CD4-positive, alpha-beta T cell treated with Interferon alpha-2 for 1 hour (primary cell): ENCODE measurements at regions not wholly inside any gene's neighbourhood (a gene's known extent, or its start where the extent isn't known, plus 50 kb on each side); places are given as distances from the start of the nearest gene placed in this dataset.
"Not testable (repeated sequence)": the region's sequence is repeated elsewhere in the genome, so short reads cannot be mapped to it uniquely, and the experiment has no call there.

ENCODE experiments used
- DNase-seq, 2 donors: peaks; one replicate each; pipeline ENCODE4 v3.0.0-alpha.2; 2020 to 2022

DNA sequence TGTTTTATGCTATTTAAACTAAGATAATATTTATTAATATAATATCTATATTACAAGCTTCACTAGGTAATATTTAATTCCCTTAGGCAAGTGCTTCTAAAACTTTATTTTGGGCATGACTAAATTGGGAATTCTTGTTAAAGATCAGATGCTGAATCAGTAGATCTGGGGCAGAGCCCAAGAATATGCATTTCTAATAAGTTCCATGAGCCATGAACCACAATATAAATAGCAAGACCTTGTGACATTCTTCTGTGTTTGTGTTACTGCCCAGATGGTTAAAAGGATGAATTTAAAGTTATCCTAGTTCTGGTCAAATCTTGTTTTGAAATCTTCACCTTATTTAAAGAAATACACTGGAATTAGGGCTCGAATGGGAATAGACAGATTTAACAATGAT, 258.4 kb upstream of the CACNA2D1 start:
- no peak for DNase-seq

DNA sequence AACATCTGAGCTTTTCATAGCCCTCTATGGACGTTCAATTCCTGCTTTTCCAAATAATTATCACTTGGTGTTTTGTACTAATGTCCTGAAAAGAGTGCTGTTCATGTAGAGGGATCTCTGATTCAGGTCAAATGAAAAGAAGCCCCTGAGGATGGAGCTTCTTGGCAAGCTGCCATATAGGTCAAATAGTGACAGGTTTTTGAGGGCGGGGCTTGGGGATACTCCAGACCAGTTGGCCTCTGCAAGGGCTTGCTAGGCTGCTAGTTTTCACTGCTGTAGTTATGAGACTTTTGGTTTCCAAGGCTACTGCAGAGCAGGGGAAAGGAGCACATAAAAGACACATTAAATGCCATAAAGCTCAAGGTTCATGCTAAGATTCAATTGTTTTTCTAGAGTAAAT, 257.2 kb upstream of the CACNA2D1 start:
- no peak for DNase-seq

DNA sequence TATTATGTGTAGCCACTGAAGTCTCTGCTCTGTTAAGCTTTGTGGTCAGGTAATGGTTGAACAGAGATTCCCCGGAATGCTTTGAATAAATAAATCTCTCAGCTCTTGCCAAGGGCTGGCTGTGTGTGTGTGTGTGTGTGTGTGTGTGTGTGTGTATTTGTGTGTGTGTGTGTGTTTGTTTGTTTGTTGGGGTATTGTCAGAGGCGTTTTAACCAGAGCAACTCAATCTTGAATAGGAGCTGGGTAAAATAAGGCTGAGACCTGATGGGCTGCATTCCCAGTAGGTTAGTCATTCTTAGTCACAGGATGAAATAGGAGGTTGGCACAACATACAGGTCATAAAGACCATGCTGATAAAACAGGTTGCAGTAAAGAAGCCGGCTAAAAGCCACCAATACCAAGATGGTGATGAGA, 256.2 kb upstream of the CACNA2D1 start:
- no peak for DNase-seq

DNA sequence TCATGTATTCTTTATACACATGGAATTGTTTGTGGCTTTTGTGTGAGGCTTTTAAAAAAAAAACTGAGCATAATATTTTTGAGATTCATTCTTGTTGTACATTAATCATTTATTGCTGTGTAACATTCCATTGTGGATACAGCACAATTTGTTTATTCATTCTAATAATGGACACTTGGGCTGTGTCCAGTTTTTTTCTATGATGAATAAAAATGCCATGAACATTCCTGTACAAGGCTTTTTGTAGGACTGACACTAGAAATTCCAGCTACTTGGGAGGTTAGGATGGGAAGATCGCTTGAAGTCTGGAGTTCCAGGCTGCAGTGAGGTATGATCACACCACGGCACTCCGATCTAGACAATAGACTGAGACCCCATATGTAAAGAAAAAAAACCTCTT, 254.3 kb upstream of the CACNA2D1 start:
- no peak for DNase-seq

DNA sequence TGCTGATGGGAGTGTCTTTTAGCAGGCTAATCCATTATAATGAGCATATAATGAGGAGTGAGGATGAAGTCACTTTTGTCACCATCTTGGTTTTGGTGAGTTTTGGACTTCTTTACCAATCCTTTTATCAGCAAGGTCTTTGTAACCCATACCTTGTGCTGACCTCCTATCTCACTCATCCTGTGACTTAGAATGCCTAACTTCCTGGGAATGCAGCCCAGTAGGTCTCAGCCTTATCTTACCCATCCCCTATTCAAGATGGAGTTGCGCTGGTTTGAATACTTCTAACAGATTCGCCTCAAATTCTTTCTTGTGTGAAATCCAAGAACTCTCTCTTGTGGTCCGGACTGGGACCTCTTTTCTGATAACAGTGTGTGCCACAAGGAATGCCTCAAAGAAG, 253.1 kb upstream of the CACNA2D1 start:
- no peak for DNase-seq

DNA sequence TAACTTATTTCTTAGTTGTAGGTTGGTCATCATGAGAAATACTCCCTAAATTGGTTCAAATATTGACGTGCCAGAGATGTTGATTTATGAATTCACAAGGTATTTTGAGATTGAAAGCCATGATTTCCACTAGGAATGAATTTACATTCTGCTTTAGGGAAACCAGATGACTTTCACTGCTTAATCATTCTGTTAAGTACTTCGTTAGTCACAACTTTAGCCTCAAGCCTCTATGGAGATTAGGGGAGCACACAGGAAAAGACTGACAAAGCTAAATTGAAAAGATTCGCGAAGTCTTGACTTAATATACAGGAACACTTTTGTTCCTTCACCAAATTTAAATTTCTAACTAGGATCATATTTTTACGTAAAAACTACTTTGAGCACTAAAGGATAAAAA, 250.4 kb upstream of the CACNA2D1 start:
- no peak for DNase-seq

DNA sequence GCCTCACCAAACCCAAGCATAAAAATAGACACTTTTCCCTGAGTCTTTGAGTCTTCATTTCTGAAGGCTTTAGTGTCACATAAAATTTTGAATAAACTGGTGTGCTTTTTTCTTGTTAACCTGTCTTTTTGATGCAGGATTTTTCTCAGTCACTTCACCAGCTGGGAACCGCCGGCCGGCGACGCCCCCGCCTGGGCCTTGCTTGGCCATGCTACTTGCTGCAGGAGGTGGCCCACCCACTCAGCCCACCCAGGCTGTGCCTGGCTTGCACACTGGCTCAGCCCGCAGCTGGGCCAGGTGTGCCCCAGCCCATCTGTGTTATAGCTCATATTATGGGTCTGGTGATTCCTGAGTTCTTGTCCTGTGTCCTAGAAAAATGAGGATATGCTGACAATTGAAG, 247.4 kb upstream of the CACNA2D1 start:
- DNase-seq: no peak

DNA sequence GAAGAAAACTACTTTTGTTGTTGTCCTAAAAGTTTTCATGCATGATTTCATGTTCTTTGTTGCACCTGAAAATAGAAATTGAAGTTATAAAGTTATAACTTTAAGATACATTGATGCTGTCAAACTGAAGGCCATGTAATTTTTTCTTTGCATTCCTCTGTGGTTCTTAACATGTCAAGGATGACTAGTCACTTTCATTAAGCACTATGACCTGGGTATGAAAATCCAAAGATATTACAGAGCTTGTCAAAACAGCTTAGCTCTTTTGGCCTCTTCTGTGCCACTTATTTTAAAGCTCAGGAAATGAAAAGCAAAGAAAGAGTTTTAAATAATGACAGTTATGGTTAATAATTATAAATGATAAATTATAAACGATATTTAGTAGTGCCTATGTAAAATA, 241.6 kb upstream of the CACNA2D1 start:
- DNase-seq: no peak

DNA sequence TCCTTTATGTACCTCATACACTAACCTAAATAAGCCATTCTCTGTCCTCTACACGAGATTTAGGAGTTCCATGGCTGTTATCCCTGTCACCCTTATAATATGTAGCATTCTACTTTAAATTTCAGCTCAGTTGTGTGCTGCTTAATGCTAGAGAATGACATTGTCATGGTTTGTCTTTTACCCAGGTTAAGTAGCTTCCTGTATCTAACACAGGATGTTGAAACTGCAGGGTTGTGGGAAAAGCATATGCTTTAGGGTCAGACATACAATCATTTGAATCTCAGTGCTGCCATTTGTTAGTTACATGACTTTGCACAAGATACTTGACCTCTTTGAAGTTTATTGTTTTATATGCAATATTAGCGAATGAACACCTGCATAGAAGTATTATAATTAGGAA, 235.1 kb upstream of the CACNA2D1 start:
- peak in 1 of 2 donors; percentile 25 for DNase-seq

DNA sequence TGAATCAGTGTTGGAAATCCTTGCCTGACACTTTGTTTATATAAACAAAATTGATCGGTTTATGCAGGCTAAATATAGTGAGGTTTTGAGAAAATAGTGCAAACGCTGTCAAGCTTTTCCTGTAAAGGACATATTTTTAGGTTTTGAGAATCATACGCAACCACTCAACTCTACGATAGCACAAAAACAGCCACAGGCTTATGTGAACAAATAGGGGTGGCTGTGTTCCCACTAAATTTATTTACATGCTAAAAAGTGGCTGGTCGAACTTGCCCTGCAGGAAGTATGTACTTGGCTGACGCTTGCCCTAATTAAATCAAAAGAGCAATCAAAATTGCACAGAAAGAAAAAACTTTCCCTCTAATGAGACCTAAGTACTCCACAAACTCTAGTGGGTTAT, 234.7 kb upstream of the CACNA2D1 start:
- peak in 1 of 2 donors; percentile 4 for DNase-seq

DNA sequence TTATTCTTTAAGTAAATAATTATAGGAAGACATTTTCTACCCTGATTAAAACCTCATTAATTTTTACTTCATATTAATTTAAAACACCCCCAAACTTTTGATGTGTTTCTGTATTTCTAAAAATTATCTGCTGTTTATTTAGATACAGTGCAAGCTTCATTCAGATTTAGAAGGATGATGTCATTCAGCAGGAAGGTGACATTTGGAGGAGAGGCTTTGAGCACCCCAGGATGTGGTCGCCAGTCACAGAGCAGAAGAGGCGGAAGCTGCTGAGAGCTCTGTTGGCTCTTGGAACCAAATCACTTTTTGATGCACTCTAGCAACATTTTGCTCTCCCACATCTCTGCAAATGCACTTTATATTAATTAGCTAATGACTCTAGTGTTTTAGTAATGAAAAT, 233.9 kb upstream of the CACNA2D1 start:
- DNase-seq: peak; percentile 38 to 55

DNA sequence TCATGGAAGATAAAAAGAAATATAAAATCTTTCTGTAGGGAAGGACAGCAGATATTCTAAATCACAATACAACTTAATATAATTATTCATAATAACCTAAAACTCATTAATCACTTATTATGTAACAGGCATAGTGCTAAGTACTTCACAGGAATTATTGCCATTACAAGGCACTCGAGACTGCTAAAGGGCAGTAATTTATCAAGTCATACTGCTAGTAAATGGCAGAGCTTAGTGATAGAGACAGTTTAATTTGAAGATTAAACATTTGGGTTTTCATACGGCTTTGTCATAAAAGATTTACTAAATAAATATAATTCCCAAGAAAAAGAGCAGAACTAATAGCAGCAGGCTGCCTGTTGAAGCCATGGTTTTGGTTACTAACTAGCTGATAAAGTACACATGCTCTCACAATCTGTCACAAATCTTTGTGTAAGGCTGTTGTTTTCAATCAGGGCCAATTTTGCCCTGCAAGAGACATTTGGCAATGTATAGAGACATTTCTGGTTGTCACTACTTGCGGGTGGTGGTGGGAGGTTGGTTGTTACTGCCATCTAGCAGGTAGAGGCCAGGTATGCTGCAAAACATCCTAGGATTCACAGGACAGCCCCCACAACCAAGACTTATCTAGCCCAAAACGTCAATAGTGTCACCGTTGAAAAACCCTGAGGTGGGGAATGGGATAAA, 233.3 kb upstream of the CACNA2D1 start:
- DNase-seq: peak in 1 of 2 donors; percentile 3

DNA sequence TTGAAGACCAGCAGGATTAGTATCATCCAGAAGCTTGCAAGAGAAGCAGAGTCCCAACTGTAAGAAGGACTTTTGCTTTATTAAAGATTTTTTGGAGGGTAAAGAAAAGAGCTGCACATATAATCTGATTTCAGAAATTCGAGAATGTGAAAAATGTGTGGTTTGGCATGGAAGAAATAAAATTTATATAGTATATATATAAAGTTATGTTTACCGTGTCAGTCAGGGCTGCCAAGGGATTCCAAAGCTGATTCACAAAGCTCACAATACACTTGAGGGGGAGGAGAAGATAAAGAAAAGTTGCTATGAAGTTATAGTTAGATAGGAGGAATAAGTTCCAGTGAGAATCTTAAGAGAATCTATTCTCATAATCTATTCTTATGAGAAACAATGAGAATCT, 231.8 kb upstream of the CACNA2D1 start:
- no peak for DNase-seq

DNA sequence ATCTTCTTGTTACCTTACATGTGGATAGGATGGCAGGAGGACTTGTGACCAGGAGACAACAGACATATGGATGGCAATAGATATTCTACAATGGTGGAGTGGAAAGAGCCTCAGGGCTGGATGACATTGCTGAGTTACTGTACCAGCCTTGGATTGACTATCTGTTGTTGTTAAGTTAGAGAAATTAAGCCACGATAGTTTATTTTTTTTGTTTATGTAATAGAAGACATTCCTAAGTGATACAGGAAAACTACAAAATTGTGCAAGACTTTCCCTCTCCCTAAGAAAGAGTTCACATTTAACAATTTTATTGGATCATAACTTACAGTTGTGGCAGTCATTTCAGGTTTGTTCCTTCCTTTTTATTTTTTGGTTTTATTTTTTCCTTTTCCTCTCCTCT, 230.7 kb upstream of the CACNA2D1 start:
- no peak for DNase-seq

DNA sequence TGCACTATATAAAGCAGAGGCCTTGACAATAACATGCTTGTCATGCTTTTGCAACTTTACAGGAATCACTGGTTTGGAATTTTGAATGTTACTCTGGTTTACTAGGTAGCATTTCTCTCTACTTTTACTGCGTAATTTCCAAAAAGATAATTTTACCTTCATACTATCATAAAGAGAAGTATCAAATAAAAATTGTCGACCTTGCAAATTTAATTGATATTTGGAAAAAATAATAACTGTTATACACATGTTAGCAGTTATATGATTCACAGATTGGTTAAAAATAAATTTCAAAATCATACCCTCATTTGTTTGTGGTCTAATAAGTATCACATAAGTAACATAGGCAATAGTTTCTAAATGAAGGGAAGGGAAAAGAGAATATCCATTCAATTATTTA, 228.5 kb upstream of the CACNA2D1 start:
- DNase-seq: no peak

DNA sequence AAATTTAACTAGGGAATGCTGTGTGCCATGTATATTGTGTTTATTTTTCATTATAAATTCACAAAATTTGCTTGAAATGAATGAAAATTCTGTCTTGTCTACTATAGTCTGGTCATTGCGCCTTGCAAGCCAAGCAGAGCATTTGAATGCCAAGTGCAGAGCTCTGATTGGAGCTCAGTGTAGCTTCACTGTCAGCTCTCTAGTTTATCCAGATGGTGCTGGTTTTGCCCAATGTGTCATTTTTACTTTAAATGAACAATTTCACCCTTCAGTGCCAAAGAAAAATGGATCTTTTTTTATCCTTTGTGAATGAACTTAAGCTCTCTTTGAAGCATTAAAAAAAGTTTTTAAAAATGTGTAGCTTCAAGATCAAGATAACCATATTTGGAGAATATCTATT, 225.6 kb upstream of the CACNA2D1 start:
- no peak for DNase-seq

DNA sequence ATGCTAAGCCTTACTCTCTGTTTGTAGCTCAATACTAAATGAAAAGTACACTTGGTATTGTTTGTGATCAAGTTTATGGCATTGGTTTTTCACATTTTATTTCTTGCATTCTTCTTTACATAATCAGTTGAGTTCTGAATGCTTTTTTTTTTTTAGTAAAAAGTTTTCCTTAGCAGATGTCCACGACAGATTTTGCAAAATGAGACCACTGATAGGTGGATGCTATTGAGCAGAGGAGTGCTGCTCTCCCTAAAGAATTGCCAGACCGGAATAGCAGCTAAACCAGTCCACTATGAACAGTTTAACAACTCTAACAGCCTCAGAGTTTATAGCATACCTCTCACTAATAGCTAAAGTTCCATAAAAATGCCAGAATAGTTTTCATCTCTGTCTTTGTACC, 225.1 kb upstream of the CACNA2D1 start:
- no peak for DNase-seq

DNA sequence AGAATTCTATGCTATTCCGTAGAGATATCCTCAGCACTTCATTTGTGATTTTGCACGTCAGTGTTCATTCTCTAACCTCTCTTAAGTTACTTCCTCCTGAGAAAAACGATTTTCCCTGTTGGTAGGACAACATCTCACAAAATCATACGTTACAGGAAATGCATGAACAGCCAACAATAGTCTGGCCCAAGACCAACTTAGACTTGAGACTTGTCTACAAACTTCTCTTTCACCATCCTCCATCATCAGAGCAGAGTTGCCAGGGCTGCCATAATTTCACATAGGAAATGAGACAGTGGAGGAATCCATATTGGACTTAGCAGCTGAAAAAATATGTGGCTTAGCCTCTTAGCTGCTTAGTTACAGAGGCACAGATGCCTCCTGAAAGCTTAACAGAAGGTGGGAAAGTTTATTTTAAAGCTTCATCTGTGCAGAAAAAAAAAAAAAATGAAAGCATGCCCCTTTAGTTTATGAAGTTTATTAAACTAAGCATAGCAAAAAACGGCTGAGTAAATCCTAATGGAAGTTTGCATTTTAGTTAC, 222.5 kb upstream of the CACNA2D1 start:
- no peak for DNase-seq

DNA sequence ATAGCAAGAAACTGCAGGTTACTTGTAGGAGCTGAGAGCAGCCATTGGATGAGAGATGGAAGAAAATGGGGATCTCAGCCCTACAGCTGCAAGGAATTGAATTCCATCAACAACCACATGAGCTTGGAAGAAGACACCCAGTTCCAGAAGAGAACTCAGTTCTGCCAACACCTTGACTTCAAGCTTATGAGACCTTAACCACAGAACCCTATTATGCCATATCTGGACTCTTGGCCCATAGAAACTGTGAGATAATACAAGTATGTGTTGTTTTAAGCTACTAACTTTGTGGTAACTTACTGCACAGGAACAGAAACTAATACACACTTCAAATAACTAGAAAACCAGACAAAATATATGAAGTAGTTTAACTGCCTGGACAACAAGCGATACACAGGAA, 212.4 kb upstream of the CACNA2D1 start:
- no peak for DNase-seq

DNA sequence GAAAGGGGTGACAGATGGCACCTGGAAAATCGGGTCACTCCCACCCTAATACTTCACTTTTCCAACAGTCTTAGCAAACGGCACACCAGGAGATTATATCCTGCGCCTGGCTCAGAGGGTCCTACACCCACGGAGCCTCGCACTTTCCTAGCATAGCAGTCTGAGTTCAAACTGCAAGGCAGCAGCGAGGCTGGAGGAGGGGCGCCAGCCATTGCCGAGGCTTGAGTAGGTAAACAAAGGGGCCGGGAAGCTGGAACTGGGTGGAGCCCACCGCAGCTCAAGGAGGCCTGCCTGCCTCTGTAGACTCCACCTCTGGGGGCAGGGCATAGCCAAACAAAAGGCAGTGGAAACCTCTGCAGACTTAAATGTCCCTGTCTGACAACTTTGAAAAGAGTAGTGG, 206.5 kb upstream of the CACNA2D1 start:
- DNase-seq: not testable (repeated sequence)

DNA sequence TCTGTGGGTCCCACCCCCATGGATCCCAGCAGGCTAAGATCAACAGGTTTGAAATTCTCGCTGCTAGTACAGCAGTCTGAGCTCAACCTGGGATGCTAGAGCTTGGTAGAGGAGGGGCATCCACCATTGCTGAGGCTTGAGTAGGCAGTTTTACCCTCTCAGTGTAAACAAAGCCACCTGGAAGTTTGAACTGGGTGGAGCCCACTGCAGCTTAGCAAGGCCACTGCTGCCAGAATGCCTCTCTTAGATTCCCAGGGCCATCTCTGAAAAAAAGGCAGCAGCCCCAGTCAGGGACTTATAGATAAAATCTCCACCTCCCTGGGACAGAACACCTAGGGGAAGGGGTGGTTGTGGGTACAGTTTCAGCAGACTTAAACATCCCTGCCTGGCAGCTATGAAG, 190.0 kb upstream of the CACNA2D1 start:
- no peak for DNase-seq

DNA sequence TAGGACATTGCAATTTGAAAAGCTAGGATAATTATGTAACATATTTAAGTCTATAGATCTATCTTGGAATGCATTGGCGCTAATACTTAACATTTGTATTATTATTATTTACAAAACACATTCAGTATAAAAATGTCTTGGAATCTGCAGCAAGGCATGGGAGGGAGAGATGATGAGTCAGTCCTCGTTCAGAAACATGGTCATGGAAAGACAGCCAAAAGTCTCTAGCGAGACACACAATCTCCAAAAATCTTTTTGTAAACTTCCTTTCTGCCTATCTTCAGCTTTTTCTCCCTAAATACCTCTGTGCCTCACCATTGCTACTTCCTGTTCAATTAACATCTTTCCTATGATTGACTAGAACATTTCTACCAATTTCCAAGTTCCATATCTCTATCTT, 188.4 kb upstream of the CACNA2D1 start:
- no peak for DNase-seq

DNA sequence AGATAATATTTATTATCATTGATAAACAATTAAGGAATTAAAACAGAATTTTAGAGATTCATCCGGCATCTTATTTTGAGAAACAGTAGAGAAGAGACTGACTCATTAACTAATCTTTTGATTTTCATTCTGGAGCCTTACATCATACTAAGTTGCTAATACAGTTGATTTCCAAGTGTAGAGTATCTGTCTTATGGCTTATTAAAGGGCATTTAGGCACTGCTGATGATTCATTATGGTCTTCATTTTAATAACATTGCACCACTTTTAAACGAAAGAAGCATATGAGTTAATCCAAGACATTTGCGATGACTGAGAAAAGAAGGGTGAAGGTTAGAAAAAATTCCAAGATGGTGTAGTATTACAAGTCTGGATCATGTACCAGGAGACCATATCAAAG, 186.0 kb upstream of the CACNA2D1 start:
- no peak for DNase-seq

DNA sequence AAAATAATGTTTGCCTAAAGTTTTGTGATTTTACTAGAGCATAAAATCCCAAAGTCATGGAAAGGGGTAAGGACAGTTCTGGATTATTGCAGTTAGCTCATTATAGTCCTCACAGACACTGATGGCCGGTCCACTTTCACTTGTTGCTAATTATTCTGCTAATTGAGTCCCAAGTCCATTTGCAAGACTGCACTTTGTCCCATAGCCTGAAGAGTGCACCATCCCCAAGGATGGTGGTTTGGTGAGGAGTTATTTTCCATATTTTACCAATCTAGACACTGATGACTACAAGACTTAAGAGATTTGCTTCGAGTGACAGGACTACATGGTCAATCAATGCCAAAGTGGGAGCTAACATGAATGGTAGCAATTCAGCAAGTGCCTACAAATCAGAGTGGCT, 181.8 kb upstream of the CACNA2D1 start:
- DNase-seq: no peak

DNA sequence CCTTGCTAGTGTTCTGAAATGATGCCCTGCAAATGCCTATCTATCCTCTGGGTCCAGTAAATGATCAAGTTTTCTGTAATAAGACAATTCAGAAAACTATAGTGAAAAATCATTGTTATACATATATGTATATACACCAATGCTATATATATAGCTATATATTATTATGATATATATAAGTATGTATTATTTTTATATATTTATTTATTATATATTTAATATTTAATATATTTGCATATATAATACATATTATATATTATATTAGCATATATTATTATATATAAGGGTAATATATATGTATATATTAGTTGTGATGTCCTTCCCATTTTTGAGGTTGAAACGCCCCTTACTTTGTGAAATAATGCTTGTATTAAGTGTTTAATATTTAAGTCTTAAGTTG, 181.4 kb upstream of the CACNA2D1 start:
- no peak for DNase-seq
